ENCODE measurements at regions not wholly inside any gene's neighbourhood (a gene's known extent, or its start where the extent isn't known, plus 50 kb on each side); places are given as distances from the start of the nearest gene placed in this dataset.

DNA sequence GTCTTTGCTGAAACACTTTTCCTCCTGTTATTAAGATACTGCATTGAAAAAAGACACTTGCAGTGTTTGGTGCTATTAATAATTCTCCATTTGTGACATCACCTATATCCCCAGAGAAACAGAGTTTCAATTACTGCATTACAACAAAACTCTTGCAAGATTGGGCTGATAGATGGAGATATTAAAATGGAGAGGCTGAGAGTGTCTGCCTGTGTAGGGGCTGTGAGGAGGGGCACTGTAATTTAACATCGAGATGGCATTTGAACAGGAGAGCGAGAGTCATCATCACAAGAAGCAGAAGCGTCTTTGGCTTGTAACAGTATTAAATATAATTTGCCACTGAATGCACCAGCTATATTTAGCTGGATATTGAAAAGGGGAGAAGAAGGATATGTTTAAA is 316.5 kb downstream of the CDH26 start:
- no peak overlapping the region for H2BK12ac ChIP-seq (ENCODE audit: low read depth, low read length)
- H3K79me1 ChIP-seq (ENCODE audit: low read depth, low read length) = no peaks in the 10 kb centered on the region
- WGBS, 2 experiments (ENCODE audit: extremely low coverage in 1 of 2, insufficient coverage in 1 of 2, insufficient read length in 1 of 2, insufficient replicate concordance in 2 of 2, low coverage in 1 of 2, low lambda C conversion rate in 2 of 2, missing lambda C conversion rate in 1 of 2) = 98% methylated on average over 3 of the region's 3 CpGs; no CpG with 5 or more reads in 1 of the 2 experiments
- H3K56ac ChIP-seq (replicated peaks; ENCODE audit: insufficient read length, low read depth, low read length) = no peak overlapping the region
- no peak overlapping the region for H2AK5ac ChIP-seq (ENCODE audit: low read depth, low read length)
- no peak overlapping the region for H2BK120ac ChIP-seq (replicated peaks; ENCODE audit: low read depth, low read length)
- H3K23ac ChIP-seq (ENCODE audit: insufficient read length) = no peak overlapping the region
- H3K18ac ChIP-seq (ENCODE audit: extremely low read depth, low read length) = no peak overlapping the region
- POLR2A ChIA-PET (ENCODE audit: partially characterized antibody) = no interaction called here
- no peak overlapping the region for H3K14ac ChIP-seq (ENCODE audit: insufficient read length)
- FAIRE-seq (no peak), DNase-seq (ENCODE audit: low read depth in 1 of 2, low spot score in 2 of 2) (no peak)
- CTCF ChIA-PET (ENCODE audit: partially characterized antibody) = no interaction called here
- H3K4ac ChIP-seq (replicated peaks; ENCODE audit: insufficient read length, low read depth, low read length) = no peak overlapping the region
- H3K36me3 ChIP-seq (ENCODE audit: control insufficient read depth in 2 of 4, insufficient read depth in 4 of 4, low read length in 3 of 4) = peaks cover 0 to 2% (median 0%) of the 10 kb centered on the region in 4 experiments; a peak in 1 of 8 replicates
- no peak overlapping the region for H3K9ac ChIP-seq (replicated peaks in 1 of 4; ENCODE audit: extremely low read depth in 1 of 4, low read depth in 3 of 4, low read length in 3 of 4)
- no peaks in the 10 kb centered on the region for H4K20me1 ChIP-seq (replicated peaks in 1 of 2; ENCODE audit: control insufficient read depth in 1 of 2, insufficient read depth in 2 of 2, low read length in 2 of 2)
- H4K5ac ChIP-seq (ENCODE audit: insufficient read length, low read depth, low read length) = no peak overlapping the region
- peaks cover 10 to 20% of the 10 kb centered on the region in 2 experiments; a peak in 3 of 4 replicates for H3K9me3 ChIP-seq (ENCODE audit: insufficient read depth in 2 of 2, low read depth in 1 of 2, low read length in 1 of 2)
- no peak overlapping the region for H4K91ac ChIP-seq (replicated peaks; ENCODE audit: insufficient read length, low read length)
- no peak overlapping the region for H3K4me3 ChIP-seq (ENCODE audit: extremely low read depth in 1 of 4, insufficient read depth in 2 of 4, low read depth in 3 of 4, low read length in 4 of 4)
- H3K23me2 ChIP-seq (ENCODE audit: low read depth, low read length) = no peaks in the 10 kb centered on the region
- no peaks in the 10 kb centered on the region for H3K79me2 ChIP-seq (ENCODE audit: control insufficient read depth in 1 of 2, insufficient read depth in 2 of 2, low read length in 2 of 2)
- no peak overlapping the region for H2BK15ac ChIP-seq (ENCODE audit: low read length)
- H3K27me3 ChIP-seq (replicated peaks in 1 of 4; ENCODE audit: control insufficient read depth in 3 of 4, extremely low read depth in 1 of 4, insufficient read depth in 3 of 4, low read length in 3 of 4) = no peaks in the 10 kb centered on the region; a peak in 1 of 7 replicates
- H4K8ac ChIP-seq (ENCODE audit: extremely low read depth, insufficient read depth, low read length) = no peak overlapping the region
- H2BK5ac ChIP-seq (ENCODE audit: low read depth, low read length) = no peak overlapping the region
- no peak overlapping the region for H2AFZ ChIP-seq (ENCODE audit: low read length)
- no peaks in the 10 kb centered on the region; a peak in 1 of 7 replicates for H3K4me1 ChIP-seq (replicated peaks in 1 of 4; ENCODE audit: control insufficient read depth in 3 of 4, insufficient read depth in 4 of 4, low read length in 3 of 4)
- no peak overlapping the region for H2BK20ac ChIP-seq (ENCODE audit: low read length)
- no peak overlapping the region for H3K4me2 ChIP-seq (ENCODE audit: insufficient read depth in 1 of 2, low read depth in 2 of 2, low read length in 2 of 2)
- TF ChIP-seq SP1 (IDR thresholded peaks at IDR 0.05; ENCODE audit: low read depth, low read length) (no peak), CEBPB (IDR thresholded peaks at IDR 0.05; ENCODE audit: low read depth, low read length) (no peak), RXRA (IDR thresholded peaks at IDR 0.05; ENCODE audit: insufficient read depth, low read depth, low read length) (no peak), GABPA (IDR thresholded peaks at IDR 0.05; ENCODE audit: borderline replicate concordance, insufficient read depth, low read length) (no peak), CTBP2 (IDR thresholded peaks at IDR 0.05; ENCODE audit: borderline replicate concordance, insufficient read depth, insufficient read length, low read length) (no peak), POU5F1 (IDR thresholded peaks at IDR 0.05; ENCODE audit: low read depth, low read length) (no peak), KDM4A (IDR thresholded peaks at IDR 0.05; ENCODE audit: low read depth, low read length, severe bottlenecking) (no peak), ATF2 (IDR thresholded peaks at IDR 0.05; ENCODE audit: low read length) (no peak), FOSL1 (IDR thresholded peaks at IDR 0.05; ENCODE audit: insufficient read depth, low read depth, low read length) (no peak), KDM5A (IDR thresholded peaks at IDR 0.05; ENCODE audit: low read length) (no peak)
- no peak overlapping the region for H3K27ac ChIP-seq (ENCODE audit: low read depth, low read length)

Data from H1 (cell line).